ENCODE measurements at regions not wholly inside any gene's neighbourhood (a gene's known extent, or its start where the extent isn't known, plus 50 kb on each side); places are given as distances from the start of the nearest gene placed in this dataset.

DNA sequence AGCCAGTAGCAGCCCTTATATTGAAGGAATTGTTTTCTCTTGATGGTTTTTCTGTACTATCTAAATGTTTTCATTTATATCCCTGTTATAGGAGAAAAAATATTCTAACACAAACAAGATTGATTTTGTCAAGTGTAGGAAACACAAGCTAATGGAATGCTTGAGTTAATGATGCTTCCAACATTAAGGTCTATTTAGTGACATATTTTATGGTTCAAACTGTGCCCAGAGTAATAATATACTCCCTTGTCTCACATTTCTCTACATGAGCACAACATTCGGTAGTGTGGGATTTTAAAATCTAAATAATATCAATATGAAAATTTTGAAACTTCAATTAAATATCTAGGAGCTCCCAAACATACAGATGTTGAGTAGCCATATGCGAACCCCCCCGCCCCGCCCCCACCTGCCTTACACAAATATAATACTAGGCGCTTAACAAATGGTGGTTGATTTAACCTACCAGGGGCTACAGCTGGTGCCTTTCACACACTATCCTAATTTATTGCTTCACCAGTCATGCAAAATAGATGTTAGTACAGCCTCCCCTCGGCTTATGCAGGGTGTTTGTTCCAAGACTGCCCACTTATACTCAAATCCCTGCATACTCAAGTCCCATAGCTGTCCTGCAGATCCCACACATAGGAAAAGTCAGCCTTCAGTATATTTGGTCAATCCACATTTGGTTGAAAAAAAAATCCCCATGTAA, 124.1 kb upstream of the ACO1 start:
- no peaks in the 10 kb centered on the region for H3K27me3 ChIP-seq (ENCODE audit: control insufficient read depth in 2 of 2, insufficient read depth in 2 of 2, low read length in 2 of 2)
- H3K4me2 ChIP-seq (ENCODE audit: insufficient read depth, low read length), result no peak overlapping the region
- H3K79me2 ChIP-seq (ENCODE audit: control insufficient read depth, insufficient read depth, low read length), result no peaks in the 10 kb centered on the region
- H3K9ac ChIP-seq (replicated peaks; ENCODE audit: extremely low read depth, insufficient read depth, low read length), result no peak overlapping the region
- H4K20me1 ChIP-seq (replicated peaks; ENCODE audit: control insufficient read depth, extremely low read depth, insufficient read depth, low read length), result no peaks in the 10 kb centered on the region
- TF ChIP-seq EZH2 (IDR thresholded peaks at IDR 0.05; ENCODE audit: borderline replicate concordance, low read depth, low read length, severe bottlenecking) (no peak), MYC (IDR thresholded peaks at IDR 0.05; ENCODE audit: low read depth, low read length) (no peak), MAX (IDR thresholded peaks at IDR 0.05; ENCODE audit: insufficient read depth, insufficient read length) (no peak), POLR2A (IDR thresholded peaks at IDR 0.05; ENCODE audit: low read depth, low read length) (no peak), JUN (IDR thresholded peaks at IDR 0.05; ENCODE audit: borderline replicate concordance, insufficient read depth, insufficient read length, low read depth) (no peak), FOS (IDR thresholded peaks at IDR 0.05; ENCODE audit: borderline replicate concordance, insufficient read depth, low read length) (no peak), POLR2AphosphoS5 (IDR thresholded peaks at IDR 0.05; ENCODE audit: insufficient read depth, low read depth, low read length) (no peak), GATA2 (IDR thresholded peaks at IDR 0.05; ENCODE audit: insufficient read depth, insufficient read length, low read depth, low read length) (no peak), CTCF (IDR thresholded peaks at IDR 0.05; ENCODE audit: extremely low read depth in 1 of 2, insufficient read depth in 1 of 2, low read depth in 1 of 2, low read length in 2 of 2) (no peak)
- FAIRE-seq (no peak), DNase-seq (ENCODE audit: low read depth, low spot score) (no peak)
- H2AFZ ChIP-seq (ENCODE audit: low read depth, low read length), result no peak overlapping the region
- ChIA-PET POLR2A (no interaction called here), CTCF (interaction anchor here (1.0 kb wide), 1 partner anchor 9 kb away, joined by 4 read pairs; no protein-coding TSS in a partner anchor)
- intact Hi-C loops (cut with micrococcal nuclease) (no loop called here), dilution Hi-C loops (cut with MboI; ENCODE audit: extremely low pct_ligation_motif_present, low sequenced_read_pairs) (no loop called here)
- no peaks in the 10 kb centered on the region for H3K9me1 ChIP-seq (replicated peaks; ENCODE audit: control insufficient read depth, extremely low read depth, insufficient read depth, low read length)
- BruUV-seq (replicated peaks), result no TSS peak
- no peaks in the 10 kb centered on the region for H3K4me1 ChIP-seq (ENCODE audit: control insufficient read depth, extremely low read depth, insufficient read depth, low read length)
- H3K36me3 ChIP-seq (ENCODE audit: control insufficient read depth in 2 of 2, extremely low read depth in 1 of 2, insufficient read depth in 2 of 2, low read length in 2 of 2), result no peaks in the 10 kb centered on the region
- no peak overlapping the region for H3K4me3 ChIP-seq (replicated peaks in 1 of 3; ENCODE audit: insufficient read depth in 1 of 3, low read depth in 1 of 3, low read length in 3 of 3)
- no peak overlapping the region for H3K27ac ChIP-seq (ENCODE audit: insufficient read depth, low read depth, low read length)
- no peaks in the 10 kb centered on the region for H3K9me3 ChIP-seq (replicated peaks; ENCODE audit: control insufficient read depth, insufficient read depth, low read length)
